ENCODE measurements at regions not wholly inside any gene's neighbourhood (a gene's known extent, or its start where the extent isn't known, plus 50 kb on each side); places are given as distances from the start of the nearest gene placed in this dataset.

DNA sequence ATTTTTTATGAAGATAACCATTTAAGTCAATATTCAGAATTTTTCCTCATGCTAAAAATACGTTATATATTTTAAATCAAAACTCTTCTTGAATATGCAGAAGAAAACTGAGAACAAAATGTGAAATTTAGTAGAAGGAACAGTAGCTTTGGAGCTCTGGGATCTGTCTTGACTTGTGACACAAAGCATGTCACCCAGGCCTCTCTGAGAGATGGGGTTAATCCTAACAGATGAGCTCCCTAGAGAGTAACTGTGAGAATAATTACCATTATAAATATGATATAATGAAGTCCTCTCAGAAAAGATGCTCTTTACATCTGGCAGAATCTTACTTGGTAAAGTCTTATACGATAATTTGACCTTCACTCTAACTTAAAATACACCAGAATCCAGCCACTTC, 272.0 kb downstream of the PTPRC start:
- no peaks in the 10 kb centered on the region for H3K27me3 ChIP-seq
- H3K36me3 ChIP-seq: no peaks in the 10 kb centered on the region
- no peaks in the 10 kb centered on the region for H3K4me1 ChIP-seq
- TF ChIP-seq, protein P1, sequence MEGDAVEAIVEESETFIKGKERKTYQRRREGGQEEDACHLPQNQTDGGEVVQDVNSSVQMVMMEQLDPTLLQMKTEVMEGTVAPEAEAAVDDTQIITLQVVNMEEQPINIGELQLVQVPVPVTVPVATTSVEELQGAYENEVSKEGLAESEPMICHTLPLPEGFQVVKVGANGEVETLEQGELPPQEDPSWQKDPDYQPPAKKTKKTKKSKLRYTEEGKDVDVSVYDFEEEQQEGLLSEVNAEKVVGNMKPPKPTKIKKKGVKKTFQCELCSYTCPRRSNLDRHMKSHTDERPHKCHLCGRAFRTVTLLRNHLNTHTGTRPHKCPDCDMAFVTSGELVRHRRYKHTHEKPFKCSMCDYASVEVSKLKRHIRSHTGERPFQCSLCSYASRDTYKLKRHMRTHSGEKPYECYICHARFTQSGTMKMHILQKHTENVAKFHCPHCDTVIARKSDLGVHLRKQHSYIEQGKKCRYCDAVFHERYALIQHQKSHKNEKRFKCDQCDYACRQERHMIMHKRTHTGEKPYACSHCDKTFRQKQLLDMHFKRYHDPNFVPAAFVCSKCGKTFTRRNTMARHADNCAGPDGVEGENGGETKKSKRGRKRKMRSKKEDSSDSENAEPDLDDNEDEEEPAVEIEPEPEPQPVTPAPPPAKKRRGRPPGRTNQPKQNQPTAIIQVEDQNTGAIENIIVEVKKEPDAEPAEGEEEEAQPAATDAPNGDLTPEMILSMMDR (IDR thresholded peaks at IDR 0.05): no peak
- no peak for TF ChIP-seq POLR2A (IDR thresholded peaks at IDR 0.05)
- intact Hi-C loops (cut with DNase I; ENCODE audit: low total_unique reads): no loop called here
- H3K4me3 ChIP-seq: no peak overlapping the region
- no peak for DNase-seq
- no peaks in the 10 kb centered on the region for H3K9me3 ChIP-seq
- no peak overlapping the region for H3K27ac ChIP-seq

DNA sequence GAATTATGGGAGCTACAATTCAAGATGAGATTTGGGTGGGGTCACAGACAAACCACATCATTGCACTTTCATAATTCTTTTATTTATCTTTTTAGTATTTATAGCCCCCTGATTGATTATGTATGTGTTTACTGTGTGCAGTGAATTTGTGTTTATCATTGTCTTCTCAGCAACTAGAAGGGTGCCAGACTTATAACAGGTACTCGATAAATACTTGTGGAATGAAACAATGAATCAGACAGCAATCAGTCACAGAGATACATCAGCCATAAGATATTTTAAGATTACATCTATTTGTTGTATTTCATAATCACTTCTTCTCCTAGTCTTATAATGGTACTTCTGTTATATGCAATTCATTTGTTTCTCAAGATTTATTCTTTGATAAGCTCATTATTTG, 273.2 kb downstream of the PTPRC start:
- no peak for TF ChIP-seq POLR2A (IDR thresholded peaks at IDR 0.05)
- TF ChIP-seq, protein P1 (IDR thresholded peaks at IDR 0.05): no peak
- Histone ChIP-seq H3K4me1 (no peaks in the 10 kb centered on the region), H3K27ac (no peak overlapping the region), H3K9me3 (no peaks in the 10 kb centered on the region), H3K27me3 (no peaks in the 10 kb centered on the region), H3K36me3 (no peaks in the 10 kb centered on the region), H3K4me3 (no peak overlapping the region)
- DNase-seq: no peak
- intact Hi-C loops (cut with DNase I; ENCODE audit: low total_unique reads): no loop called here

DNA sequence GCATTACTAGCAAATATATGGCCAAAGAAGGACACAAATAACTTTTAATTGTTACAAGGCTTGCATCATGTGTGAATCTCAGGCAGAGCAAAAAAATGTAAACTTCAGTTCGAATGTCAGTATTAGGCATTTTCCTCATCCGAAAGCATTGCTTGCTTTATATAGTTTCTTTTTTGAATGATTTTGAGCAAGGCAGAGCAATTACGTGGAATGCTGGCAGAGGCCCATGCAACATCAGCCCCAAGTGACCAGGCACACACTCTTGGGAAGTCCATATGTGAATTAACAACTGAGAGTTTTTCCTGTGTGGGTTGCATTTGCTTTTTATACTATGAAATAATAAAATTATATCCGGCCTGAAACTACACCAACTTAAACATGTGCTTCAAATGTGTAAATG, 274.8 kb downstream of the PTPRC start:
- DNase-seq: no peak
- intact Hi-C loops (cut with DNase I; ENCODE audit: low total_unique reads): no loop called here
- Histone ChIP-seq H3K36me3 (no peaks in the 10 kb centered on the region), H3K9me3 (no peaks in the 10 kb centered on the region), H3K4me3 (no peak overlapping the region), H3K4me1 (no peaks in the 10 kb centered on the region), H3K27me3 (no peaks in the 10 kb centered on the region), H3K27ac (no peak overlapping the region)
- no peak for TF ChIP-seq POLR2A (IDR thresholded peaks at IDR 0.05)
- TF ChIP-seq, protein P1 (IDR thresholded peaks at IDR 0.05): no peak

DNA sequence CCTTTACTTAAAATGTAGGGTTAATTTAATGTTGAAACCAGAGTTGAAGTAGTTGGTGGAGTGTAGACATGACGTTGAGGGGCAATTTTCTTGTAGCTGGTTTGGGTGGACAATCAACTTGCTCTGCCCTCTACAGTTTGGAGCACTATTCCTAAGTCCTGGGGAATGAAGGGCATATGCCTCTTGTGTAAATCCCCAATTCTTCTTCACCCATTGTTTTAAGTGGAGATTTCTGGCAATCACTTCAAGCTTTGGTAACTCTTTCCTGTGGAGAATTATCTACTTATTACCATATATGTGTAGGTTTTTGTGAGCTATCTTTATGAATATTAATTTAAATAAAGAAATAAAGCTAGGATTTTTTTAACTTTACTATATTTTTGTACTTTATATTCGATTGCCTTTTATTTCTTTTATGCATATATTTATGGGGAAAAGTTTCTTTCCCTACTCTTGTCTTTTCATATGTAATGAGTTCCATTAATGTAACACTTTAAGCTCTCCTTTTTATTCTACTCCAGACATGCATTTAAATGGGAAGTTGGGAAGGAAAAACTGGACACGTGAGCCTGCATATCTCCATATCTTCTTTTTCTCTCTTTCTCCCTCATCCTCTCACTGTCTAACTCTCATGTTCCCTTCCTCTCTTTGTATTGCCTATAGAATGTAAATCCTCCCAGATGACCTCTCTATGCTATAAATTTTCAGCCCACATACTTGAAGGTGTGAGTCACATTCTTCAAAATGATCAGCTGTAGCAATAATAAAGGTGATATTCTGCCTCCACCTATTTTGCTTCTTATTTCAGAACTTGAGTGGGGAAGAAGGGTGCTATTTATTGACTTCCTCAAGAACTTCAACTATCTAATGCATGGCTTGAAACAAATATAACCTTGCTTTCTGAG, 276.7 kb downstream of the PTPRC start:
- intact Hi-C loops (cut with DNase I; ENCODE audit: low total_unique reads): no loop called here
- Histone ChIP-seq H3K9me3 (no peaks in the 10 kb centered on the region), H3K4me3 (no peak overlapping the region), H3K4me1 (no peaks in the 10 kb centered on the region), H3K27ac (no peak overlapping the region), H3K36me3 (no peaks in the 10 kb centered on the region), H3K27me3 (no peaks in the 10 kb centered on the region)
- no peak for DNase-seq
- TF ChIP-seq, protein P1 (IDR thresholded peaks at IDR 0.05): no peak
- no peak for TF ChIP-seq POLR2A (IDR thresholded peaks at IDR 0.05)

DNA sequence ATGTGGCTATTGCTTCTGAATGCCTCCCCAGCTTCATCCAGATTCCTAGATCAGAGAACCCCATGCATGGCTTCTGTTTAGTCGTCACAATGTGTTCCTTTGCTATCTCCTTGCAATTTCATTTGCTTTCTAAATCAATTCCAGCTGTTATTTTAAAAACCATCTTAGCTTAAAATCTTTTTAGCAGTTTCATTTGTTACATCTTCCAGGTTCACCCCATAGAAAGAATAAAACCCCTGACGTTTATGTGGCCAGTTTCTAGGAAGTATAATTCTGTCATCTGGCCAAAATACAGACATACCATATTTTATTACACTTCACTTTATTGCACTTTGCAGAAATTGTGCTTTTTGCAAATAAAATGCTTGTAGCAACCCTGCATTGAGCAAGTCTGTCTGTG, 278.4 kb downstream of the PTPRC start:
- Histone ChIP-seq H3K27ac (no peak overlapping the region), H3K36me3 (no peaks in the 10 kb centered on the region), H3K27me3 (no peaks in the 10 kb centered on the region), H3K9me3 (no peaks in the 10 kb centered on the region), H3K4me3 (no peak overlapping the region), H3K4me1 (no peaks in the 10 kb centered on the region)
- TF ChIP-seq, protein P1 (IDR thresholded peaks at IDR 0.05): no peak
- TF ChIP-seq POLR2A (IDR thresholded peaks at IDR 0.05): no peak
- intact Hi-C loops (cut with DNase I; ENCODE audit: low total_unique reads): no loop called here
- DNase-seq: no peak
